HepG2 (cell line): ENCODE measurements at regions not wholly inside any gene's neighbourhood (a gene's known extent, or its start where the extent isn't known, plus 50 kb on each side); places are given as distances from the start of the nearest gene placed in this dataset.

ENCODE experiments used
- ATAC-seq: fragments of 200-7000 bp; cut with Tn5 transposase; 3 replicates; pipeline ENCODE4 v1.9.1; 2020; ENCODE audit warnings: mild to moderate bottlenecking, moderate library complexity
- BruUV-seq: library from RNA; stranded (reverse); fragments of 400-500 nt; replicated peaks from 2 replicates; lab custom pipeline; 2021; lab: Mats Ljungman, UMichigan
- CTCF ChIA-PET: fragments of 300-600 bp; formaldehyde crosslinking; extraction: SDS; loops from one replicate; lab custom pipeline; 2021; ENCODE audit warnings: low total read pairs, inconsistent platforms, low intra/inter-chr PET ratio; lab: Yijun Ruan, JAX
- POLR2A ChIA-PET: fragments of 350-600 bp; sonication (Branson Sonifier 250); formaldehyde crosslinking; loops from one replicate; lab custom pipeline; 2020; ENCODE audit warnings: antibody characterized with exemption, inconsistent platforms; lab: Yijun Ruan, JAX
- DNase-seq: peaks from one replicate; pipeline ENCODE4 v3.0.0-alpha.2; 2015; ENCODE audit warnings: low spot score
- FAIRE-seq: peaks from 3 replicates; lab custom pipeline; 2011; peaks lifted over from hg19 to GRCh38; lab: Jason Lieb, UNC
- H2AFZ ChIP-seq: one replicate; pipeline ENCODE4 v1.6.1; 2011; ENCODE audit warnings: low read length, inconsistent platforms
- H3K27ac ChIP-seq: fragments of 300-600 bp; 3 replicates; pipeline ENCODE4 v1.8.0; 2011; ENCODE audit warnings: mixed run types, mild to moderate bottlenecking, mixed read lengths, low read length, inconsistent platforms; ENCODE audit not compliant: insufficient read depth; ENCODE audit errors: extremely low read length
- H3K27me3 ChIP-seq, 2 experiments: fragments of 200-600 bp in 1 of 2; 2 replicates in 1 of 2; 3 replicates in 1 of 2; pipeline versions ENCODE4 v1.6.0 to v1.8.0; 2011; ENCODE audit warnings: low read length in 2 of 2, mild to moderate bottlenecking in 2 of 2, moderate library complexity in 2 of 2, inconsistent platforms in 1 of 2; ENCODE audit not compliant: insufficient read depth in 2 of 2, control insufficient read depth in 1 of 2
- H3K36me3 ChIP-seq, 2 experiments: fragments of 200-600 bp in 1 of 2; replicated peaks in 1 of 2; 2 replicates in 1 of 2; 3 replicates in 1 of 2; pipeline versions ENCODE4 v1.5.1 to v1.8.0; 2011; ENCODE audit warnings: low read length in 2 of 2, inconsistent platforms in 1 of 2; ENCODE audit not compliant: insufficient read depth in 2 of 2, control insufficient read depth in 1 of 2
- H3K4me1 ChIP-seq: 2 replicates; pipeline ENCODE4 v1.5.1; 2012; ENCODE audit warnings: low read length, inconsistent platforms; ENCODE audit not compliant: insufficient read depth
- H3K4me2 ChIP-seq: 2 replicates; pipeline ENCODE4 v1.6.0; 2011; ENCODE audit warnings: low read depth, low read length, inconsistent platforms
- H3K4me3 ChIP-seq, 3 experiments: fragments of 200-600 bp in 1 of 3; sonication (generic), shearing (Covaris generic) in 1 of 3; replicated peaks in 1 of 3; 2 replicates each; pipeline ENCODE4 v1.5.1; 2011 to 2016; ENCODE audit warnings: low read length in 3 of 3, inconsistent platforms in 2 of 3, low read depth in 2 of 3, mild to moderate bottlenecking in 2 of 3, control low read depth in 1 of 3, mixed read lengths in 1 of 3; ENCODE audit not compliant: insufficient read depth in 1 of 3
- H3K79me2 ChIP-seq: one replicate; pipeline ENCODE4 v1.6.1; 2011; ENCODE audit warnings: low read length, inconsistent platforms; ENCODE audit not compliant: insufficient read depth
- H3K9ac ChIP-seq: 2 replicates; pipeline ENCODE4 v1.6.0; 2011; ENCODE audit warnings: mild to moderate bottlenecking, low read depth, low read length, inconsistent platforms; ENCODE audit not compliant: insufficient read depth
- H3K9me3 ChIP-seq: 2 replicates; pipeline ENCODE4 v1.5.1; 2012; ENCODE audit warnings: mild to moderate bottlenecking, low read length
- H4K20me1 ChIP-seq: 2 replicates; pipeline ENCODE4 v1.6.0; 2011; ENCODE audit warnings: inconsistent platforms, mild to moderate bottlenecking, low read length, moderate library complexity; ENCODE audit not compliant: insufficient read depth
- EP300 ChIP-seq, 3 experiments: sonication (generic) in 1 of 3; formaldehyde crosslinking in 1 of 3; IDR thresholded peaks; 2 replicates each; pipeline versions ENCODE4 v1.5.1 to v1.6.1; 2011 to 2020; ENCODE audit warnings: low read depth in 2 of 3, low read length in 2 of 3, borderline replicate concordance in 1 of 3, improper control_type of control experiment in 1 of 3, mild to moderate bottlenecking in 1 of 3, missing genetic modification reagents in 1 of 3, moderate library complexity in 1 of 3
- FOXC1 ChIP-seq: sonication (generic); formaldehyde crosslinking; IDR thresholded peaks from 2 replicates; pipeline ENCODE4 v1.8.0; 2022; ENCODE audit warnings: mild to moderate bottlenecking, missing genetic modification reagents, borderline replicate concordance
- MED1 ChIP-seq: sonication (generic); formaldehyde crosslinking; IDR thresholded peaks from 2 replicates; pipeline ENCODE4 v1.4.0; 2020; ENCODE audit warnings: missing genetic modification reagents
- NFE2L1 ChIP-seq: sonication (generic); formaldehyde crosslinking; IDR thresholded peaks from 2 replicates; pipeline ENCODE4 v1.4.0; 2020; ENCODE audit warnings: missing genetic modification reagents, mild to moderate bottlenecking, borderline replicate concordance
- NR3C1 ChIP-seq: sonication (generic); formaldehyde crosslinking; IDR thresholded peaks from 2 replicates; pipeline ENCODE4 v1.4.0; 2020; ENCODE audit warnings: missing genetic modification reagents
- ZNF33B ChIP-seq: sonication (generic); formaldehyde crosslinking; IDR thresholded peaks from 2 replicates; pipeline ENCODE4 v1.5.1; 2020; ENCODE audit warnings: mild to moderate bottlenecking, missing genetic modification reagents
- whole genome bisulfite sequencing: methylation state at CpG from one replicate; pipeline ENCODE4 v1.1.6; 2017; ENCODE audit warnings: low lambda C conversion rate; 5-methylcytosine and 5-hydroxymethylcytosine counted together
- in situ Hi-C: cut with HindIII; loops from 2 replicates; pipeline ENCODE4 v1.10.0; 2017; ENCODE audit warnings: low pct_unique_long_range_greater_than_20kb; ENCODE audit not compliant: extremely low pct_ligation_motif_present
- intact Hi-C: fragments of 100-400 bp; cut with micrococcal nuclease; formaldehyde crosslinking; loops from one replicate; pipeline ENCODE4 v1.10.0; 2022; ENCODE audit not compliant: unreplicated experiment
- TF ChIP-seq, protein P1 (sequence below): sonication (generic); formaldehyde crosslinking; IDR thresholded peaks from 2 replicates; pipeline ENCODE4 v1.8.0; 2022; ENCODE audit warnings: mild to moderate bottlenecking, missing genetic modification reagents, borderline replicate concordance
- TF ChIP-seq, protein P2 (sequence below): sonication (generic); formaldehyde crosslinking; IDR thresholded peaks from 2 replicates; pipeline ENCODE4 v1.8.0; 2022; ENCODE audit warnings: missing genetic modification reagents, low read depth, mild to moderate bottlenecking, borderline replicate concordance

DNA sequence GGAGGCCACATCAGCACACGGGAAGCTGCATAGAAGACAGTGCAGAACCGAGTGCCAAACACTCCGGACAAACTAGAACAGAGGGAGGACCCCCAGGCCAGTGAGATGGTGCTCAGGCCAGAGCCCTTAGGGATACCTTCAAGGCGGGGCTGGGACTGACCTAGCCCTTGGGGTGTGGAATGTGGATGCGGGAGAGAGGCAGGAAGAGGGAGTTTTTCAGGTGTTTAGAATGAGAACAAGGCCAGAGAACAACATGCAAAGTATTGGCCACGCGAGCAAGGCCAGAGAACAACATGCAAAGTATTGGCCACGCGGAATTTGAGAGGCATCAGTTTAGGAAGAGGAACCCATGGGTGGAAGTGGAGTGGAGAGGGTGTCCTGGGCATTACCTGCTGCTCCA lies 65.1 kb upstream of the ATP12A start (continued):
- TF ChIP-seq ZNF33B (CRISPR knock-in tag), result no peak

DNA sequence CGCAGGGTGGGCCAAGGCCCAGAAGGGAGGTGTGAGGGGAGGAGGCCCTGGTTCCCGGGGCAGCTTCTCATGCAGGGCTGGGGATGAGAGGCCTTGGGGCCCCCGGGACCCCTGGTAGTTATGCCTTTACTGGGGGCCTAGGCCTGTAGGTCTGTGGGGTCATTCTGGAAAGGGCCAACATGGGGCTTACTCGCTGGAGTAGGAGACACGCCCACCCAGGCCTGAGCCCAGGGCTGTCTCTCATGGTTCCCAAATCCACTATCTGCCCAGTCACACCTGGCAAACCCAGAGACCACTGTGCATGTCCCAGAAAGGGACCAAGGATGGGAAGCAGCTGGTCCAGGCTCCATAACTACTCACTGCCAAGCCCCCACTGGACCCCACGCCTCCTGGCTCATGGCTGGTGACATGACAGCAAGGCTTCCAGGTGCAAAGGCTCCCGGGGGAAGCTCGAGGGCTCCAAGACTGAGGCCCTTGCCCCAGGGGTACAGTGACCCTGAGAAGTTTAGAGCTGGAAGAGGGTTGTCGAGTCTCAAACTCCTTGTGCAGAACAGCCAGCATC lies 64.2 kb upstream of the ATP12A start:
- H3K36me3 ChIP-seq, result no peaks in the 10 kb centered on the region
- no peak for TF ChIP-seq MED1 (CRISPR knock-in tag)
- no peak for TF ChIP-seq NR3C1 (CRISPR knock-in tag)
- no peak for TF ChIP-seq FOXC1 (CRISPR knock-in tag)
- TF ChIP-seq EP300 (IDR thresholded peaks at IDR 0.05; ENCODE audit: low read depth in 2 of 2, low read length in 2 of 2), result no peak
- TF ChIP-seq EP300 (CRISPR knock-in tag; IDR thresholded peaks at IDR 0.05; ENCODE audit: borderline replicate concordance), result no peak
- TF ChIP-seq, protein P1, sequence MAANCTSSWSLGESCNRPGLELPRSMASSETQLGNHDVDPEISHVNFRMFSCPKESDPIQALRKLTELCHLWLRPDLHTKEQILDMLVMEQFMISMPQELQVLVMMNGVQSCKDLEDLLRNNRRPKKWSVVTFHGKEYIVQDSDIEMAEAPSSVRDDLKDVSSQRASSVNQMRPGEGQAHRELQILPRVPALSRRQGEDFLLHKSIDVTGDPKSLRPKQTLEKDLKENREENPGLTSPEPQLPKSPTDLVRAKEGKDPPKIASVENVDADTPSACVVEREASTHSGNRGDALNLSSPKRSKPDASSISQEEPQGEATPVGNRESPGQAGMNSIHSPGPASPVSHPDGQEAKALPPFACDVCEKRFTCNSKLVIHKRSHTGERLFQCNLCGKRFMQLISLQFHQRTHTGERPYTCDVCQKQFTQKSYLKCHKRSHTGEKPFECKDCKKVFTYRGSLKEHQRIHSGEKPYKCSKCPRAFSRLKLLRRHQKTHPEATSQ, result no peak
- no peak for TF ChIP-seq NFE2L1 (CRISPR knock-in tag)
- TF ChIP-seq, protein P2, sequence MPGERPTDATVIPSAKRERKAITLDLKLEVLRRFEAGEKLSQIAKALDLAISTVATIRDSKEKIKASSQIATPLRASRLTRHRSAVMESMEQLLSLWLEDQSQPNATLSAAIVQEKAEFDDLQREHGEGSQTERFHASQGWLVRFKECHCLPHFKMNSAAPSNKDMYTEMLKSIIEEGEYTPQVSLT (CRISPR knock-in tag), result no peak
- TF ChIP-seq, all 625 proteins: peak for 0
- Histone ChIP-seq H3K9me3 (no peaks in the 10 kb centered on the region), H3K4me2 (no peak overlapping the region), H2AFZ (no peak overlapping the region), H3K9ac (no peak overlapping the region), H4K20me1 (no peaks in the 10 kb centered on the region), H3K27ac (no peak overlapping the region), H3K27me3 (peaks cover 1 to 22% of the 10 kb centered on the region in 2 experiments; a peak in 4 of 5 replicates), H3K4me3 (no peak overlapping the region), H3K79me2 (no peaks in the 10 kb centered on the region), H3K4me1 (no peaks in the 10 kb centered on the region)
- DNase-seq, result no peak
- no TSS peak for BruUV-seq
- ChIA-PET CTCF (no interaction called here), POLR2A (no interaction called here)
- ATAC-seq, result no peak
- intact Hi-C loops, result no loop called here
- in situ Hi-C loops, result no loop called here
- no peak for FAIRE-seq
- WGBS, result 0% methylated on average over 1 of the region's 9 CpGs
